ENCODE measurements at regions not wholly inside any gene's neighbourhood (a gene's known extent, or its start where the extent isn't known, plus 50 kb on each side); places are given as distances from the start of the nearest gene placed in this dataset.

- TF ChIP-seq POLR2AphosphoS5 (IDR thresholded peaks at IDR 0.05; ENCODE audit: borderline replicate concordance, low read depth, low read length): no peak
- TF ChIP-seq EZH2 (IDR thresholded peaks at IDR 0.05): no peak
- TF ChIP-seq FOXP2 (optimal IDR thresholded peaks at IDR 0.05; ENCODE audit: control extremely low read depth, extremely low read length, insufficient read depth): no peak
These were observed 68.4 kb upstream of the TMEM178A start for GRCh38 chr2:39597314-39597713.
